ENCODE measurements at regions not wholly inside any gene's neighbourhood (a gene's known extent, or its start where the extent isn't known, plus 50 kb on each side); places are given as distances from the start of the nearest gene placed in this dataset.

DNA sequence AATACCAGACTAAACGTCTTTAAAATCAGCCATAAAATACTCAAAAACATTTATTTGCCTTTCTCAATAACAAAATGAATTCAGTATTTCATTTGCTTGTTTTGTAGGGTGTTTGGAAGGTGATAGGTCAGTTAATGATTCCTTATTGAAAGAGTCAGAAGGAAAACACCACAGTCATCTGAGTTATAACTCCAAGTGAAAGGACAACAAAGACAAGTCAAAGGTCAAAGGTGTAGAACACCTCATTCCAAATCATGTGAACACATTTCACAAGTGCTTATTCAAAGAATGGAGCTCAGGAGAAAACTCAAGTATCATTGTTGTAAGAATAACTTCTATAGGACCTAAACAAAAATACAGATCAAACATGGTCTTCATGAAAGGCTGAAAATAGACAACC is 318.6 kb upstream of the PHF14 start:
- no peaks in the 10 kb centered on the region for H3K4me1 ChIP-seq (replicated peaks; ENCODE audit: insufficient read depth)
- H3K4me2 ChIP-seq = no peak overlapping the region
- H2AFZ ChIP-seq = no peak overlapping the region
- no TSS peak for BruUV-seq (replicated peaks)
- H3K27me3 ChIP-seq (ENCODE audit: insufficient read depth, low read depth) = no peaks in the 10 kb centered on the region
- H4K20me1 ChIP-seq (ENCODE audit: insufficient read depth) = no peaks in the 10 kb centered on the region
- H3F3A ChIP-seq (ENCODE audit: insufficient read depth, low read depth) = no peaks in the 10 kb centered on the region
- no peak overlapping the region for H3K27ac ChIP-seq
- TF ChIP-seq EZH2 (IDR thresholded peaks at IDR 0.05; ENCODE audit: low read depth) = no peak
- H3K36me3 ChIP-seq (ENCODE audit: low read depth) = no peaks in the 10 kb centered on the region
- POLR2A ChIA-PET (ENCODE audit: unreplicated experiment) = no interaction called here
- DNase-seq = no peak
- H3K9me3 ChIP-seq (ENCODE audit: insufficient read depth, low read depth) = no peaks in the 10 kb centered on the region
- no peaks in the 10 kb centered on the region; the same call in 1 of the 2 replicates for H3K9me2 ChIP-seq (ENCODE audit: insufficient read depth)
- H3K79me2 ChIP-seq (ENCODE audit: low read depth) = no peaks in the 10 kb centered on the region
- H3K4me3 ChIP-seq = no peak overlapping the region
- intact Hi-C loops (cut with micrococcal nuclease; ENCODE audit: unreplicated experiment) = no loop called here
- CTCF ChIA-PET = no interaction called here

DNA sequence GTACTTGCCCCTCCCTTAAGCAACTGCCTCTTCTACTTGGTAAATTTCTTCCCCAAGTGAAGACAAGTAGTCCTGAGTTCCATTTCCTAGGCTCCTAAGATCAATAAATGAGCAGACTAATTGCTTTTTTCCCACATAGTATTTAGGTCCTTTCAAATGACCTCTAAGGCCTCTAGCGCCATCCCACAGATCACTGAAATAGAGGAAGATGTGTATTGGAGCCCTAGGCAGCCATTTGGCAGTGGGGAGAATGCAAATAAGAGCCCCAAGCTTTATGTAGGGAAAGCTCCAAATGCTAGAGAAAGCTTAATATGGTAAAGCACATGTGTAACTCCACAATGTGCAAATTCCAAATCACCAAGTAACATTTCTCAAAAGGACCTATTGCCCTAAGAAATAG is 316.5 kb upstream of the PHF14 start:
- H3K9me3 ChIP-seq (ENCODE audit: insufficient read depth, low read depth) = no peaks in the 10 kb centered on the region
- no peak overlapping the region for H3K27ac ChIP-seq
- H3K9me2 ChIP-seq (ENCODE audit: insufficient read depth) = no peaks in the 10 kb centered on the region; the same call in 1 of the 2 replicates
- no peak overlapping the region for H2AFZ ChIP-seq
- H4K20me1 ChIP-seq (ENCODE audit: insufficient read depth) = no peaks in the 10 kb centered on the region
- H3K4me1 ChIP-seq (replicated peaks; ENCODE audit: insufficient read depth) = no peaks in the 10 kb centered on the region
- TF ChIP-seq EZH2 (IDR thresholded peaks at IDR 0.05; ENCODE audit: low read depth) (no peak), CTCF (conservative IDR thresholded peaks at IDR 0.05) (no peak)
- H3K27me3 ChIP-seq (ENCODE audit: insufficient read depth, low read depth) = no peaks in the 10 kb centered on the region
- H3K4me3 ChIP-seq = no peak overlapping the region
- no peak overlapping the region for H3K4me2 ChIP-seq
- no peak for DNase-seq
- ChIA-PET POLR2A (ENCODE audit: unreplicated experiment) (no interaction called here), CTCF (no interaction called here)
- no peaks in the 10 kb centered on the region for H3F3A ChIP-seq (ENCODE audit: insufficient read depth, low read depth)
- no peaks in the 10 kb centered on the region for H3K36me3 ChIP-seq (ENCODE audit: low read depth)
- BruUV-seq (replicated peaks) = no TSS peak
- H3K79me2 ChIP-seq (ENCODE audit: low read depth) = no peaks in the 10 kb centered on the region
- intact Hi-C loops (cut with micrococcal nuclease; ENCODE audit: unreplicated experiment) = no loop called here

DNA sequence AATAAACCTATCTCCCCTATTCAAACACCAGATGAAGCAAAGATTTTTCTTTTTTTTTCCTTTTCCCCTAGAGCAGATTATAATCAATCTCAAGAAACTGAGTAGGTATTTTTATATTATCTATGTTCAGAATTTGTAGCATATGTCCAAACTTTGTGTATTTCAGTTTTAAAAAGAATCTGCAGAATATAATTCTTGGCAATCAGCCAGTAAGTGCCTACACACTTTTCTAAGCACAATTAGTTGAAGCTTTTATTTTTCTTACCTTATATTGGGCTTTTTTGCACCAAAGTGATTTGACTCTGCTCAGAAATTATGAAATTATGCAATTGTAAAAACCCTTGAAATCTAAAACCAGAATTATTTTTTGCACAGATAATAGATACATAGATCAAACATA is 315.8 kb upstream of the PHF14 start:
- no peak overlapping the region for H2AFZ ChIP-seq
- no peak overlapping the region for H3K27ac ChIP-seq
- no peak for DNase-seq
- no TSS peak for BruUV-seq (replicated peaks)
- no peaks in the 10 kb centered on the region; the same call in 1 of the 2 replicates for H3K9me2 ChIP-seq (ENCODE audit: insufficient read depth)
- no peaks in the 10 kb centered on the region for H3K9me3 ChIP-seq (ENCODE audit: insufficient read depth, low read depth)
- H4K20me1 ChIP-seq (ENCODE audit: insufficient read depth) = no peaks in the 10 kb centered on the region
- H3F3A ChIP-seq (ENCODE audit: insufficient read depth, low read depth) = no peaks in the 10 kb centered on the region
- TF ChIP-seq EZH2 (IDR thresholded peaks at IDR 0.05; ENCODE audit: low read depth) (no peak), CTCF (conservative IDR thresholded peaks at IDR 0.05) (no peak)
- no peak overlapping the region for H3K4me2 ChIP-seq
- H3K4me1 ChIP-seq (replicated peaks; ENCODE audit: insufficient read depth) = no peaks in the 10 kb centered on the region
- ChIA-PET POLR2A (ENCODE audit: unreplicated experiment) (no interaction called here), CTCF (no interaction called here)
- no peak overlapping the region for H3K4me3 ChIP-seq
- no peaks in the 10 kb centered on the region for H3K36me3 ChIP-seq (ENCODE audit: low read depth)
- intact Hi-C loops (cut with micrococcal nuclease; ENCODE audit: unreplicated experiment) = no loop called here
- no peaks in the 10 kb centered on the region for H3K79me2 ChIP-seq (ENCODE audit: low read depth)
- H3K27me3 ChIP-seq (ENCODE audit: insufficient read depth, low read depth) = no peaks in the 10 kb centered on the region

DNA sequence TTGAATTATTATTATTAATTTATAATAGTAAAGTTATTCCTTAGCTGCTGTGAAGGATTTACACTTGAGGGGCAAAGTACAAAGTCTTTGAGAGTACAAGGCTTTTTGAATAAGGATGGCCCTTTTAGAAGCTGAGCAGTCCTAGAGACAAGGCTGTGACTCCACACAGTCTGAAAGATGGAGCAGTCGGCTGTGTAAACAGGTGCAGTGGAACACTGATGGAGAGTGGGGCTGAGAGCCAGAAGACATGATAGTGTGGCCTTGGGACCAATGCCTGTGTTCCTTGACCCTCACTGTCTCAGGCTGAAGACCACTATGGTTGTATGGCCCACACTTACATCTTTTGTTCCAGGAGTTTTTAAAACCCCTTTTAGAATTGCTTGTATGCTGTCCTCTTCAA is 311.2 kb upstream of the PHF14 start:
- Histone ChIP-seq H3K79me2 (ENCODE audit: low read depth) (no peaks in the 10 kb centered on the region), H3F3A (ENCODE audit: insufficient read depth, low read depth) (no peaks in the 10 kb centered on the region), H3K4me1 (replicated peaks; ENCODE audit: insufficient read depth) (no peaks in the 10 kb centered on the region), H3K27me3 (ENCODE audit: insufficient read depth, low read depth) (no peaks in the 10 kb centered on the region), H3K27ac (no peak overlapping the region), H3K9me2 (ENCODE audit: insufficient read depth) (no peaks in the 10 kb centered on the region), H3K9me3 (ENCODE audit: insufficient read depth, low read depth) (no peaks in the 10 kb centered on the region), H3K4me3 (no peak overlapping the region), H3K36me3 (ENCODE audit: low read depth) (no peaks in the 10 kb centered on the region), H3K4me2 (no peak overlapping the region), H2AFZ (no peak overlapping the region), H4K20me1 (ENCODE audit: insufficient read depth) (no peaks in the 10 kb centered on the region)
- ChIA-PET CTCF (no interaction called here), POLR2A (ENCODE audit: unreplicated experiment) (no interaction called here)
- TF ChIP-seq EZH2 (IDR thresholded peaks at IDR 0.05; ENCODE audit: low read depth) = no peak
- no peak for TF ChIP-seq CTCF (conservative IDR thresholded peaks at IDR 0.05)
- no TSS peak for BruUV-seq (replicated peaks)
- intact Hi-C loops (cut with micrococcal nuclease; ENCODE audit: unreplicated experiment) = no loop called here
- no peak for DNase-seq
